K562 (cell line): ENCODE measurements at regions not wholly inside any gene's neighbourhood (a gene's known extent, or its start where the extent isn't known, plus 50 kb on each side); places are given as distances from the start of the nearest gene placed in this dataset.
A peak's percentile ranks its signal among the peaks of the same experiment; 100 is the strongest.

ENCODE experiments used
- ARNT ChIP-seq, 2 experiments: fragments of 450-650 bp; IDR thresholded peaks; 2 replicates each; pipeline ENCODE4 v1.6.1; 2016; ENCODE audit warnings: mild to moderate bottlenecking in 1 of 2
- BRF2 ChIP-seq: IDR thresholded peaks from 3 replicates; pipeline ENCODE4 v1.6.1; 2011; ENCODE audit warnings: borderline replicate concordance, mild to moderate bottlenecking; ENCODE audit not compliant: insufficient read length, insufficient read depth
- CC2D1A ChIP-seq: fragments of 450-650 bp; IDR thresholded peaks from 2 replicates; pipeline ENCODE4 v1.6.1; 2017; ENCODE audit warnings: mild to moderate bottlenecking
- EP300 ChIP-seq: IDR thresholded peaks from 2 replicates; pipeline ENCODE4 v1.6.1; 2012; ENCODE audit warnings: low read length, improper control_type of control experiment
- GATA2 ChIP-seq: sonication (generic); formaldehyde crosslinking; IDR thresholded peaks from 2 replicates; pipeline ENCODE4 v1.4.0; 2020; ENCODE audit warnings: mild to moderate bottlenecking, missing genetic modification reagents
- HDAC2 ChIP-seq: fragments of 450-650 bp; IDR thresholded peaks from 2 replicates; pipeline ENCODE4 v1.6.1; 2016; ENCODE audit warnings: mild to moderate bottlenecking
- HES1 ChIP-seq: fragments of 450-650 bp; IDR thresholded peaks from 2 replicates; pipeline ENCODE4 v1.6.1; 2016; ENCODE audit warnings: low read depth, mild to moderate bottlenecking, moderate library complexity
- KDM1A ChIP-seq, 2 experiments: fragments of 450-650 bp; IDR thresholded peaks; 2 replicates each; pipeline ENCODE4 v1.6.1; 2016; ENCODE audit warnings: mild to moderate bottlenecking in 2 of 2
- NCOA2 ChIP-seq, 2 experiments: fragments of 450-650 bp; IDR thresholded peaks; 2 replicates each; pipeline ENCODE4 v1.6.1; 2018; ENCODE audit warnings: mild to moderate bottlenecking in 2 of 2, moderate library complexity in 1 of 2; ENCODE audit not compliant: partially characterized antibody in 2 of 2
- NFIC ChIP-seq: fragments of 450-650 bp; IDR thresholded peaks from 2 replicates; pipeline ENCODE4 v1.6.1; 2017; ENCODE audit warnings: mild to moderate bottlenecking, inconsistent platforms
- NFRKB ChIP-seq: fragments of 450-650 bp; IDR thresholded peaks from 2 replicates; pipeline ENCODE4 v1.6.1; 2016; ENCODE audit warnings: low read depth
- OTX1 ChIP-seq: fragments of 450-650 bp; formaldehyde crosslinking; IDR thresholded peaks from 2 replicates; pipeline ENCODE4 v1.4.0; 2022; ENCODE audit warnings: mild to moderate bottlenecking
- PHB2 ChIP-seq: fragments of 450-650 bp; IDR thresholded peaks from 2 replicates; pipeline ENCODE4 v1.6.1; 2017; ENCODE audit warnings: low read depth
- PRDM10 ChIP-seq: fragments of 450-650 bp; IDR thresholded peaks from 2 replicates; pipeline ENCODE4 v1.6.1; 2018; ENCODE audit not compliant: partially characterized antibody
- SMARCE1 ChIP-seq: fragments of 450-650 bp; IDR thresholded peaks from 2 replicates; pipeline ENCODE4 v1.7.1; 2016; ENCODE audit warnings: mild to moderate bottlenecking
- TAL1 ChIP-seq: fragments of 450-650 bp; IDR thresholded peaks from 2 replicates; pipeline ENCODE4 v1.6.1; 2016; ENCODE audit warnings: mild to moderate bottlenecking
- TSC22D4 ChIP-seq: fragments of 450-650 bp; IDR thresholded peaks from 2 replicates; pipeline ENCODE4 v1.6.1; 2016; ENCODE audit warnings: missing genetic modification characterization, missing biosample characterization, control low read depth
- VEZF1 ChIP-seq: fragments of 200-800 bp; sonication (Bioruptor generic); IDR thresholded peaks from 2 replicates; pipeline ENCODE4 v1.6.1; 2017; ENCODE audit warnings: missing genetic modification characterization, missing compliant biosample characterization
- ZBTB33 ChIP-seq: sonication (generic); formaldehyde crosslinking; IDR thresholded peaks from 2 replicates; pipeline ENCODE4 v1.8.1; 2023; ENCODE audit warnings: mild to moderate bottlenecking, missing genetic modification reagents
- ZBTB9 ChIP-seq: fragments of 450-650 bp; formaldehyde crosslinking; IDR thresholded peaks from 2 replicates; pipeline ENCODE4 v1.4.0; 2020; ENCODE audit warnings: mild to moderate bottlenecking, moderate library complexity
- ZNF175 ChIP-seq: fragments of 200-800 bp; sonication (Bioruptor generic); IDR thresholded peaks from 2 replicates; pipeline ENCODE4 v1.6.1; 2016; ENCODE audit warnings: low read depth, mild to moderate bottlenecking, missing genetic modification characterization, missing compliant biosample characterization

- TF ChIP-seq CC2D1A, result peak; percentile 79
- 0 out of 2 replicates have a peak, but pooled peaks have one; percentile 33 for TF ChIP-seq ZNF175 (CRISPR knock-in tag)
- peak; percentile 77 to 83 for TF ChIP-seq KDM1A (IDR thresholded peaks at IDR 0.05)
- TF ChIP-seq NFRKB, result no peak
- TF ChIP-seq TSC22D4 (tag), result no peak
- TF ChIP-seq VEZF1 (CRISPR knock-in tag), result peak; percentile 47; the same call in 1 of the 2 replicates
- TF ChIP-seq TAL1, result peak; percentile 92
- TF ChIP-seq HES1, result peak; percentile 76
- peak; percentile 76 for TF ChIP-seq SMARCE1
- TF ChIP-seq NFIC, result peak; percentile 78
- TF ChIP-seq ARNT (IDR thresholded peaks at IDR 0.05), result 0 out of 4 replicates have a peak, but pooled peaks of 1 of the 2 experiments have one; percentile 25
- no peak for TF ChIP-seq NCOA2 (IDR thresholded peaks at IDR 0.05; ENCODE audit: partially characterized antibody in 2 of 2)
- TF ChIP-seq HDAC2, result peak; percentile 53
- no peak for TF ChIP-seq OTX1
- TF ChIP-seq GATA2 (CRISPR knock-in tag), result peak; percentile 68
- TF ChIP-seq PRDM10, result peak; percentile 65
- no peak for TF ChIP-seq BRF2
- no peak for TF ChIP-seq ZBTB33 (CRISPR knock-in tag)
- peak; percentile 79 for TF ChIP-seq PHB2
- peak; percentile 78 for TF ChIP-seq EP300
- 0 out of 2 replicates have a peak, but pooled peaks have one; percentile 43 for TF ChIP-seq ZBTB9 (CRISPR knock-in tag)
Observed at GRCh38 chr5:148747536-148747906, 78.9 kb upstream of the ADRB2 start (continued).
